ENCODE measurements at regions not wholly inside any gene's neighbourhood (a gene's known extent, or its start where the extent isn't known, plus 50 kb on each side); places are given as distances from the start of the nearest gene placed in this dataset.

DNA sequence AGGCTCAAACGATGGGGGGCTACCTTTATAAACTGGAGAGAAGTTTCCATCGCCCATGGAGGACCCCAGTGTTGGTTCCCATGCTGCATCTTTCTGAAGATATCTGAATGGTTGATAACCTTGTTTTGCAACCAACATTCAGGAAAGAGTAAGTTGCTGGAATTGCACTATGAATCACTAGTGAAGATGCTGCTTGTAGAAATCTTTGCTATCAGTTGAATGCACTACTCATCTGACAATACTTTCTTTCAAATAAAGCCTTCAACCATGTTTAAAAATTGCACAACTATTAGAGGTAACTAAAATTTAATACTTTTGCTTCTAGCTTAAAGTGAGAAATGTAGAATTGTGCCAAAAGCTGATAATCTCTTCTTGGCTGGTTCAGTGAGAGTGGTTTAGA, 86.8 kb upstream of the HIVEP3 start:
- TF ChIP-seq, protein P1, sequence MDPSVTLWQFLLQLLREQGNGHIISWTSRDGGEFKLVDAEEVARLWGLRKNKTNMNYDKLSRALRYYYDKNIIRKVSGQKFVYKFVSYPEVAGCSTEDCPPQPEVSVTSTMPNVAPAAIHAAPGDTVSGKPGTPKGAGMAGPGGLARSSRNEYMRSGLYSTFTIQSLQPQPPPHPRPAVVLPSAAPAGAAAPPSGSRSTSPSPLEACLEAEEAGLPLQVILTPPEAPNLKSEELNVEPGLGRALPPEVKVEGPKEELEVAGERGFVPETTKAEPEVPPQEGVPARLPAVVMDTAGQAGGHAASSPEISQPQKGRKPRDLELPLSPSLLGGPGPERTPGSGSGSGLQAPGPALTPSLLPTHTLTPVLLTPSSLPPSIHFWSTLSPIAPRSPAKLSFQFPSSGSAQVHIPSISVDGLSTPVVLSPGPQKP (IDR thresholded peaks at IDR 0.05; ENCODE audit: low read depth, low read length) = no peak
- TF ChIP-seq SREBF2 (IDR thresholded peaks at IDR 0.05) (no peak), CHD2 (IDR thresholded peaks at IDR 0.05; ENCODE audit: low read length, partially characterized antibody) (no peak), CTCF (IDR thresholded peaks at IDR 0.05) (no peak), EP300 (IDR thresholded peaks at IDR 0.05) (no peak), MAZ (IDR thresholded peaks at IDR 0.05; ENCODE audit: borderline replicate concordance, low read depth, low read length) (no peak), POLR2A (IDR thresholded peaks at IDR 0.05; ENCODE audit: low read length) (no peak)
